Breast epithelium (tissue), 3 donors: ENCODE measurements at regions not wholly inside any gene's neighbourhood (a gene's known extent, or its start where the extent isn't known, plus 50 kb on each side); places are given as distances from the start of the nearest gene placed in this dataset.

Experiments
- POLR2A ChIP-seq: fragments of 450-650 bp; IDR thresholded peaks from one replicate; pipeline ENCODE4 v1.6.1; 2016; ENCODE audit warnings: antibody characterized with exemption, mild to moderate bottlenecking, moderate library complexity
- POLR2AphosphoS5 ChIP-seq, 3 donors: sonication (generic); formaldehyde crosslinking; IDR thresholded peaks; one replicate each; pipeline ENCODE4 v1.6.1; 2017; ENCODE audit warnings: antibody characterized with exemption in 3 of 3
- TF ChIP-seq, protein P1 (sequence below), 3 donors: fragments of 450-650 bp; IDR thresholded peaks; one replicate each; pipeline ENCODE4 v1.5.1; 2016 to 2017; ENCODE audit warnings: antibody characterized with exemption in 3 of 3, mild to moderate bottlenecking in 3 of 3, moderate library complexity in 3 of 3

DNA sequence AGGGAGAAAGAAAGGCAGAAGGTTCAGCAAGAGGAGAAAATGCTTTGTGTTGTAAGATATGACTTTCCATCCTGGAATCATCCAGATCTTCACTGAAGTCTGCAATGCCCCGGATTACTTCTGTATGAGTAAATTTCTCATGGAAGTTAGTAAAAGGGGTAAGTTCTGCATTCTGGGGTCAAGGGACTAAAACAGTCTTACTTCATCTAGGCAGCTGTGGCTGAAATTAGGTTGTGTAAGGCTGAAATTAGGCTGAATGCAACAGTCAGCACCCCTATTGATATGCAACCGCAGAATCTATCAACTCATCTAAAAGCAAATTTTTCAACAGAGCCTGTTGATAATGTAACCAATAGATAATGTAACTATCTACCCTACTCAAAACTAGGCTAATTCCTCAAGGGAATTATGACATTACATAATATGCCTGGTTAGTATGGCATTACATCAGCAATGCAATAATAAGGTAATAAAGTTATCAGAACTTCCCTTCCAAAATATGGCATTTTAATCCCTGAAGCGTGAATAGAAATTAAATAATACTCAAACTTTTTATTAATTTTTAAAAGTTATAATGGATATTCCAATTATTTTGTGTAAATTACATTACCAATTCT, 671.7 kb upstream of the CITED2 start:
- TF ChIP-seq, protein P1, sequence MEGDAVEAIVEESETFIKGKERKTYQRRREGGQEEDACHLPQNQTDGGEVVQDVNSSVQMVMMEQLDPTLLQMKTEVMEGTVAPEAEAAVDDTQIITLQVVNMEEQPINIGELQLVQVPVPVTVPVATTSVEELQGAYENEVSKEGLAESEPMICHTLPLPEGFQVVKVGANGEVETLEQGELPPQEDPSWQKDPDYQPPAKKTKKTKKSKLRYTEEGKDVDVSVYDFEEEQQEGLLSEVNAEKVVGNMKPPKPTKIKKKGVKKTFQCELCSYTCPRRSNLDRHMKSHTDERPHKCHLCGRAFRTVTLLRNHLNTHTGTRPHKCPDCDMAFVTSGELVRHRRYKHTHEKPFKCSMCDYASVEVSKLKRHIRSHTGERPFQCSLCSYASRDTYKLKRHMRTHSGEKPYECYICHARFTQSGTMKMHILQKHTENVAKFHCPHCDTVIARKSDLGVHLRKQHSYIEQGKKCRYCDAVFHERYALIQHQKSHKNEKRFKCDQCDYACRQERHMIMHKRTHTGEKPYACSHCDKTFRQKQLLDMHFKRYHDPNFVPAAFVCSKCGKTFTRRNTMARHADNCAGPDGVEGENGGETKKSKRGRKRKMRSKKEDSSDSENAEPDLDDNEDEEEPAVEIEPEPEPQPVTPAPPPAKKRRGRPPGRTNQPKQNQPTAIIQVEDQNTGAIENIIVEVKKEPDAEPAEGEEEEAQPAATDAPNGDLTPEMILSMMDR (IDR thresholded peaks at IDR 0.05), result no peak
- TF ChIP-seq POLR2A (no peak), POLR2AphosphoS5 (IDR thresholded peaks at IDR 0.05) (no peak)
